CD4-positive, alpha-beta T cell (primary cell): ENCODE measurements at regions not wholly inside any gene's neighbourhood (a gene's known extent, or its start where the extent isn't known, plus 50 kb on each side); places are given as distances from the start of the nearest gene placed in this dataset.

ENCODE experiments used
- ATAC-seq: fragments of 200-7000 bp; cut with Tn5 transposase; one replicate; pipeline ENCODE4 v1.10.0; 2022; ENCODE audit warnings: mild to moderate bottlenecking; ENCODE audit not compliant: poor library complexity
- CTCF ChIA-PET: fragments of 350-600 bp; sonication (Branson Sonifier 250); formaldehyde crosslinking; loops from one replicate; lab custom pipeline; 2021; ENCODE audit warnings: antibody characterized with exemption, inconsistent platforms; lab: Charles Lee
- POLR2A ChIA-PET: fragments of 350-600 bp; sonication (Branson Sonifier 250); formaldehyde crosslinking; loops from one replicate; lab custom pipeline; 2021; ENCODE audit warnings: antibody characterized with exemption, inconsistent platforms; lab: Charles Lee
- DNase-seq, 14 experiments: peaks; one replicate each; pipeline ENCODE4 v3.0.0-alpha.2; 2013 to 2020; ENCODE audit warnings: mixed read lengths in 2 of 14
- H3K27ac ChIP-seq, 2 donors: one replicate each; pipeline versions ENCODE4 v1.5.1 to v1.7.0; 2013; ENCODE audit warnings: low read length in 2 of 2, low read depth in 1 of 2, mild to moderate bottlenecking in 1 of 2
- H3K27me3 ChIP-seq, 2 experiments: 1 replicate in 1 of 2; 2 replicates in 1 of 2; pipeline versions ENCODE4 v1.6.1 to v1.7.0; 2013; ENCODE audit warnings: low read length in 2 of 2, control low read depth in 1 of 2, mild to moderate bottlenecking in 1 of 2, moderate library complexity in 1 of 2; ENCODE audit not compliant: insufficient read depth in 2 of 2, control insufficient read depth in 1 of 2
- H3K36me3 ChIP-seq: one replicate; pipeline ENCODE4 v1.6.1; 2013; ENCODE audit warnings: low read length, control low read depth; ENCODE audit not compliant: insufficient read depth
- H3K4me1 ChIP-seq: one replicate; pipeline ENCODE4 v1.6.1; 2013; ENCODE audit warnings: low read length, control low read depth; ENCODE audit not compliant: insufficient read depth
- H3K4me3 ChIP-seq: one replicate; pipeline ENCODE4 v1.5.1; 2013; ENCODE audit warnings: mild to moderate bottlenecking, low read length, moderate library complexity
- H3K9me3 ChIP-seq, 2 experiments: 1 replicate in 1 of 2; 2 replicates in 1 of 2; pipeline versions ENCODE4 v1.6.1 to v1.7.0; 2013; ENCODE audit warnings: low read length in 2 of 2, mild to moderate bottlenecking in 2 of 2, control low read depth in 1 of 2, moderate library complexity in 1 of 2; ENCODE audit not compliant: control insufficient read depth in 1 of 2, insufficient read depth in 1 of 2
- H3K27ac Mint-ChIP-seq: one replicate; pipeline ENCODE4 v1.8.0; 2020; ENCODE audit warnings: mixed read lengths
- H3K27me3 Mint-ChIP-seq: one replicate; pipeline ENCODE4 v1.8.0; 2021; ENCODE audit warnings: mixed read lengths
- H3K36me3 Mint-ChIP-seq: one replicate; pipeline ENCODE4 v1.8.0; 2021; ENCODE audit warnings: low read depth, mixed read lengths
- H3K4me1 Mint-ChIP-seq: one replicate; pipeline ENCODE4 v1.8.0; 2021; ENCODE audit warnings: low read depth, mixed read lengths
- H3K4me3 Mint-ChIP-seq: one replicate; pipeline ENCODE4 v1.8.0; 2020; ENCODE audit warnings: mild to moderate bottlenecking, mixed read lengths
- H3K9me3 Mint-ChIP-seq: one replicate; pipeline ENCODE4 v1.8.0; 2020; ENCODE audit warnings: mixed read lengths
- intact Hi-C, 2 experiments: fragments of 100-400 bp; cut with DNase I in 1 of 2; cut with micrococcal nuclease in 1 of 2; formaldehyde crosslinking; loops; one replicate each; pipeline versions ENCODE4 v1.15.1 to v1.9.0; 2023 to 2025; cut with DNase I, micrococcal nuclease
- TF ChIP-seq, protein P1 (sequence below): fragments of 200-600 bp; IDR thresholded peaks from one replicate; pipeline ENCODE4 v1.8.0; 2022; ENCODE audit warnings: antibody characterized with exemption, mild to moderate bottlenecking

DNA sequence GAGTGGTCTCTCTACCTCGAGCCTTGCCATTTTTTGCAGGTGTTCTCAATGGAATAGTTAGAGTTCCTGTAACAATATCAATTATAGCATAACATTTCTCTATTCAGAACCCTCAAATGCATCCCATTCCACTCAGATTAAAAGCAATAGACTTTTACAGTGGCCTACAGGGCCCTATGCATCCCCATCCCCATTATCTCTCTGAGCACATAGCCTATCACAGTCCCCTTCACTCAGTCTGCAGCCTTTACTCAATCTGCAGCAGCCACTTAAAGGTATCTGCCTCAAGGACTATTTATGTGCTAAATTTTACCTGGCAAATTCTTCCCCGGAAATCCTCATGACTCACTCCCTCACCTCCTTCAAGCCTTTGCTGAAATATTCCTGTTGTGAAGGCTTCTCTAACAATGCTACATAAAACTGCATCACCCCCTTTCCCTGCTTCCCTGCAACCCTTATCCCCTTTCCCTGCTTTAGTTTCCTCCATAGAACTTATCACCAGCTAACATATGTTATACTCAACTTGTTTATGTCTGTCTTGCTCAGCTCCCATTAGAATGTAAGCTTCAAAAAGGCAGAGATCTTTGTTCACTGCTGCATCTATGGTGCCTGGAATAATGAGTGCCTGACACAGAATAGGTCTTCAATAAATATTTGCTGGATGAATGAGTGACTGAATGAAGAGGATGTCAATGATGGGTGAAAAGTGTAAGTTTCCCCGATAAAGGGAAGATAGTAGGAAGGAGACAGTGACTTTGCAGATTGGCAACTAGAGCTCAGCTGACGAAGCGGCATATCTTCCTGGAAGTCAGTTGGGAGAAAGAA, 54.1 kb upstream of the ZNF366 start:
- Mint-ChIP-seq H3K4me1 (peaks cover 8% of the 10 kb centered on the region), H3K4me3 (no peak overlapping the region), H3K9me3 (no peaks in the 10 kb centered on the region), H3K36me3 (no peaks in the 10 kb centered on the region), H3K27ac (no peak overlapping the region), H3K27me3 (peaks cover 31% of the 10 kb centered on the region)
- Histone ChIP-seq H3K27me3 (peaks cover 2 to 5% of the 10 kb centered on the region in 2 experiments), H3K36me3 (no peaks in the 10 kb centered on the region), H3K4me1 (peaks cover 8% of the 10 kb centered on the region), H3K4me3 (no peak overlapping the region), H3K27ac (no peak overlapping the region), H3K9me3 (peaks cover 0 to 4% of the 10 kb centered on the region in 2 experiments)
- ATAC-seq (no peak), DNase-seq (no peak)
- CTCF ChIA-PET, result no interaction called here
- POLR2A ChIA-PET, result no interaction called here
- TF ChIP-seq, protein P1, sequence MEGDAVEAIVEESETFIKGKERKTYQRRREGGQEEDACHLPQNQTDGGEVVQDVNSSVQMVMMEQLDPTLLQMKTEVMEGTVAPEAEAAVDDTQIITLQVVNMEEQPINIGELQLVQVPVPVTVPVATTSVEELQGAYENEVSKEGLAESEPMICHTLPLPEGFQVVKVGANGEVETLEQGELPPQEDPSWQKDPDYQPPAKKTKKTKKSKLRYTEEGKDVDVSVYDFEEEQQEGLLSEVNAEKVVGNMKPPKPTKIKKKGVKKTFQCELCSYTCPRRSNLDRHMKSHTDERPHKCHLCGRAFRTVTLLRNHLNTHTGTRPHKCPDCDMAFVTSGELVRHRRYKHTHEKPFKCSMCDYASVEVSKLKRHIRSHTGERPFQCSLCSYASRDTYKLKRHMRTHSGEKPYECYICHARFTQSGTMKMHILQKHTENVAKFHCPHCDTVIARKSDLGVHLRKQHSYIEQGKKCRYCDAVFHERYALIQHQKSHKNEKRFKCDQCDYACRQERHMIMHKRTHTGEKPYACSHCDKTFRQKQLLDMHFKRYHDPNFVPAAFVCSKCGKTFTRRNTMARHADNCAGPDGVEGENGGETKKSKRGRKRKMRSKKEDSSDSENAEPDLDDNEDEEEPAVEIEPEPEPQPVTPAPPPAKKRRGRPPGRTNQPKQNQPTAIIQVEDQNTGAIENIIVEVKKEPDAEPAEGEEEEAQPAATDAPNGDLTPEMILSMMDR, result no peak
- intact Hi-C loops, result no loop called here

DNA sequence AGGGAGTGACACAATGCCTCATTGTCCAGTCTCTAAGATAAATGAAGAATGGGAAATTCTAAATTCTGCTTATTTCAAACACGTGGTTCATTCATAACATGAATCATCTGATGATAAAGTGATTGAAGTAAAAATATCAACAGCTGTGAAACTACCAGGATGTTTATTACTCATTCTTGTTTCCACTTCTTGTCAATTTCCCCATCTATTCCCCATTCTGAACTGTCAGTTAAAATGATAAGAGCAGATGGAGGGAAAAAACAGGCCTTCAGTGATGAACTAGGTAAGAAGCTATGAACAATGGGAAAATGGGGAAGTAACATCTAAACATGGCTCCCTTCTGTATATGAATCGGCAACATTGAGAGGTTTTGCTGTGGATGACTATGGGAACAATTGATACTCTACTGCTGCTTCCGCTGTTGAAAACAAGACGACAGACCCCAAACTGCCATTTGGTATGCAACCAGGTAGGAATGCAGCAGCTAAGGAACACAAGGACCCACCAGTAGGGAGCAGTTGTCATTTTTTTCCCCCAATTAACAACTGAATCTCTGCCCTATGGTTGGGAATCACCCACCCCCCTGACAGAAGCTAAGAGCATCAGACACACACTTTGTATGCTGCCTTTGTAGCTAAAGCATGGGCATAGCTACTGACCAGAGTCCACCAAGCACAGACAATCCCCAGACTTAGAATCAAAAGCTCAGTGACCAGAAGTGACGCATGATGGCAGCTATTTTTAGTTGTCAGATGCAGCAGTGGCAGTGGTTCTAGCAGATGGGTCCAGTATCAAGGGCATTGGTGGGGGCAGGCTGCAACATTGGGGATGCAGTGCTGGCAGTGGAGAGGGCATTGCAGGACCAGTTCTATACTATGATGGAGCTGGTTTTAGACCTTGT, 52.9 kb upstream of the ZNF366 start:
- peaks cover 10% of the 10 kb centered on the region for H3K4me1 Mint-ChIP-seq
- peaks cover 34% of the 10 kb centered on the region for H3K27me3 Mint-ChIP-seq
- no peak overlapping the region for H3K27ac Mint-ChIP-seq
- POLR2A ChIA-PET, result no interaction called here
- CTCF ChIA-PET, result no interaction called here
- H3K4me3 ChIP-seq, result no peak overlapping the region
- H3K36me3 Mint-ChIP-seq, result no peaks in the 10 kb centered on the region
- TF ChIP-seq, protein P1, result no peak
- peaks cover 8% of the 10 kb centered on the region for H3K4me1 ChIP-seq
- no peak overlapping the region for H3K27ac ChIP-seq
- H3K9me3 Mint-ChIP-seq, result no peaks in the 10 kb centered on the region
- H3K4me3 Mint-ChIP-seq, result no peak overlapping the region
- H3K9me3 ChIP-seq, result peaks cover 0 to 4% of the 10 kb centered on the region in 2 experiments
- DNase-seq (no peak), ATAC-seq (no peak)
- peaks cover 11 to 13% of the 10 kb centered on the region in 2 experiments for H3K27me3 ChIP-seq
- no peaks in the 10 kb centered on the region for H3K36me3 ChIP-seq
- intact Hi-C loops, result no loop called here

DNA sequence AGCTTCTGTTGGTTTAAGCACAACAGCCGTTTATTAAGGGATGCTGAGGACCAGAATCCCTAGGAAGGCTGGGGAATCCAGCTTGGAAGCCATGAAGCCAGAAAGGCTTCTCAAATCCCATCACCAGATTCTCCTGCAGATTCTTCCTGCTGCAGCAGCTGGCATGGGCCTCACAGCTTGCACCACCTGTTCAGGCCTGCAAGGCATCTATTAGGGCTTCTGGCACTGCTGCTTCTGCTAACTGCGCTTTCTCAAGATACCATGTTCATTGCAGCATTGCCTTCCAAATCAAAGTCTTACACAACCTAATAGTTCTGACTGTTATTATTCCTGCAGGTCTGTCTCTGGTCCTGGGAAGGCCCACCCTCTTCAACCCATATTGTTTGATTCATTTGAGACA, 51.2 kb upstream of the ZNF366 start:
- CTCF ChIA-PET, result no interaction called here
- H3K4me1 ChIP-seq, result peaks cover 8% of the 10 kb centered on the region

More for the DNA sequence above, 51.2 kb upstream of the ZNF366 start:
- Mint-ChIP-seq H3K4me1 (peaks cover 10% of the 10 kb centered on the region), H3K9me3 (no peaks in the 10 kb centered on the region), H3K36me3 (no peaks in the 10 kb centered on the region), H3K4me3 (no peak overlapping the region), H3K27me3 (peaks cover 44% of the 10 kb centered on the region), H3K27ac (no peak overlapping the region)
- Histone ChIP-seq H3K36me3 (no peaks in the 10 kb centered on the region), H3K9me3 (peaks cover 0 to 4% of the 10 kb centered on the region in 2 experiments), H3K27me3 (peaks cover 11 to 14% of the 10 kb centered on the region in 2 experiments), H3K27ac (no peak overlapping the region), H3K4me3 (no peak overlapping the region)
- ATAC-seq (no peak), DNase-seq (no peak)
- POLR2A ChIA-PET, result no interaction called here
- TF ChIP-seq, protein P1, result no peak
- intact Hi-C loops, result no loop called here
